OCI-LY7 (cell line): ENCODE measurements at regions not wholly inside any gene's neighbourhood (a gene's known extent, or its start where the extent isn't known, plus 50 kb on each side); places are given as distances from the start of the nearest gene placed in this dataset.

ENCODE experiments used
- BruUV-seq: library from RNA; stranded (reverse); fragments of 400-500 nt; replicated peaks from 2 replicates; lab custom pipeline; 2021; lab: Mats Ljungman, UMichigan
- CTCF ChIA-PET: fragments of 300-600 bp; sonication (Branson Sonifier 250); formaldehyde crosslinking; loops from one replicate; lab custom pipeline; 2022; ENCODE audit warnings: antibody characterized with exemption; ENCODE audit not compliant: unreplicated experiment; lab: Charles Lee
- POLR2A ChIA-PET: fragments of 300-600 bp; sonication (Branson Sonifier 250); formaldehyde crosslinking; loops from one replicate; lab custom pipeline; 2022; ENCODE audit warnings: antibody characterized with exemption; lab: Charles Lee
- DNase-seq: peaks from one replicate; pipeline ENCODE4 v3.0.0-alpha.2; 2015; ENCODE audit warnings: low spot score
- H2AFZ ChIP-seq: fragments of 200-600 bp; sonication (generic), shearing (Covaris generic); 2 replicates; pipeline ENCODE4 v1.6.1; 2014; ENCODE audit warnings: mild to moderate bottlenecking, antibody characterized with exemption, low read length, moderate library complexity
- H3K27ac ChIP-seq: fragments of 200-600 bp; sonication (generic); 2 replicates; pipeline ENCODE4 v1.5.1; 2014; ENCODE audit warnings: mixed run types, low read depth, mild to moderate bottlenecking, moderate library complexity, low read length, inconsistent platforms; ENCODE audit not compliant: poor library complexity, severe bottlenecking
- H3K36me3 ChIP-seq: fragments of 200-600 bp; sonication (generic); 2 replicates; pipeline ENCODE4 v1.6.1; 2014; ENCODE audit warnings: mild to moderate bottlenecking, antibody characterized with exemption, low read length, moderate library complexity, mixed read lengths; ENCODE audit not compliant: insufficient read depth
- H3K4me1 ChIP-seq: fragments of 200-600 bp; sonication (generic); 2 replicates; pipeline ENCODE4 v1.5.1; 2014; ENCODE audit warnings: mild to moderate bottlenecking, low read length; ENCODE audit not compliant: insufficient read depth, poor library complexity, severe bottlenecking
- H3K4me2 ChIP-seq: fragments of 200-600 bp; sonication (generic); 2 replicates; pipeline ENCODE4 v1.6.1; 2014; ENCODE audit warnings: mild to moderate bottlenecking, low read length
- H3K4me3 ChIP-seq: fragments of 200-600 bp; sonication (generic); 2 replicates; pipeline ENCODE4 v1.5.1; 2014; ENCODE audit warnings: mild to moderate bottlenecking, low read depth, low read length; ENCODE audit not compliant: poor library complexity, severe bottlenecking
- H3K79me2 ChIP-seq: fragments of 200-600 bp; sonication (generic); 2 replicates; pipeline ENCODE4 v1.6.1; 2016; ENCODE audit warnings: low read depth, mild to moderate bottlenecking, low read length, moderate library complexity, mixed read lengths; ENCODE audit not compliant: insufficient read depth
- H3K9me2 ChIP-seq: fragments of 200-600 bp; sonication (generic); 2 replicates; pipeline ENCODE4 v1.6.1; 2016; ENCODE audit warnings: mild to moderate bottlenecking, low read length, mixed read lengths; ENCODE audit not compliant: insufficient read depth
- H3K9me3 ChIP-seq: fragments of 200-600 bp; sonication (generic); 2 replicates; pipeline ENCODE4 v1.6.1; 2014; ENCODE audit warnings: mild to moderate bottlenecking, mixed run types, low read length, mixed read lengths
- H4K20me1 ChIP-seq: fragments of 200-600 bp; sonication (generic); 2 replicates; pipeline ENCODE4 v1.6.1; 2014; ENCODE audit warnings: mild to moderate bottlenecking, antibody characterized with exemption, low read length, moderate library complexity, mixed read lengths; ENCODE audit not compliant: insufficient read depth
- EZH2phosphoT487 ChIP-seq: fragments of 200-600 bp; sonication (generic); IDR thresholded peaks from 2 replicates; pipeline ENCODE4 v1.6.1; 2018; ENCODE audit warnings: low read depth, borderline replicate concordance, mild to moderate bottlenecking, mixed run types, antibody characterized with exemption, low read length, moderate library complexity, mixed read lengths
- intact Hi-C: fragments of 100-400 bp; cut with micrococcal nuclease; formaldehyde crosslinking; loops from one replicate; pipeline ENCODE4 v1.10.0; 2022; ENCODE audit not compliant: unreplicated experiment
- TF ChIP-seq, protein P1 (sequence below): fragments of 200-600 bp; sonication (generic); conservative IDR thresholded peaks from 2 replicates; pipeline ENCODE4 v1.5.1; 2014; ENCODE audit warnings: mild to moderate bottlenecking, antibody characterized with exemption, low read length, moderate library complexity, mixed read lengths

DNA sequence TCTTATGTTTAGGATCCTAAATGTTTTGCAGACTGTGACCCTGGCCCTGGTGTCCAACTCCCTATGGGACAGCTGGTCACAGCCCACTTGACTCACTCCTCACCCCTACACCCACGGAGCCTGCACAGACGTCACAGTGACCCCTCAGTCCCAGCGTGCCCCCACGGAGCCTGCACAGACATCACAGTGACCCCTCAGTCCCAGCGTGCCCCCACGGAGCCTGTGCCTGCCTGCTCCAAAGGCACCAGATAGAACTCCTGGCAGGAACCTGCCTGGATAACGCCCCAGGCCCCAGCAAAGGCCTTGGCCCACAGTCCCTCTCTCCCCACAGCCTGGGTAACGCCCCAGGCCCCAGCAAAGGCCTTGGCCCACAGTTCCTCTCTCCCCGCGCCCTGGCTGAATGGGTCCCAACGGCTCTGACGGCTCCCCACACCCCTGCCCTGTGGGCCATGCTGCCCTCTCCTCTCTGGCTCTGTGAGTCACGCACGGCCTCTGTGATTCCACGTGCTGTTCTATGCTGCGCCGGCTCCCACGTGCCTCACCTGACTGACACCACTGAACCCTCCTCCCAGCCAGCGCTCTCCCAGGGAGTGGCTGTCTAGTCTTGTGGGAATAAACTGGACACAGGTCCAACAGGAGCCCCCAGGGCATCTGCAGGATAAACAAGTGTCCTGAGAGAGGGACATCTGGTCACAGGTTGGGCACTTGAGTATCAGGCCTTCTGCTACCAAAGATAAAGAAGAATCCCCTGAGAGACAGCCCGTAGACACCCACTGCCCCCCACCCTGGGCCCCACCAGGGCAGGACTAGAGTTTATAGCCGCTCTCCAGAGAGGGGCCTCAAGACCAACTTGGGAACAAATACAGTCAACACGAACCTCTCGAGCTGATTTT lies 250.3 kb downstream of the BRD1 start:
- no peaks in the 10 kb centered on the region for H3K9me2 ChIP-seq
- no peak for TF ChIP-seq EZH2phosphoT487
- TF ChIP-seq, protein P1, sequence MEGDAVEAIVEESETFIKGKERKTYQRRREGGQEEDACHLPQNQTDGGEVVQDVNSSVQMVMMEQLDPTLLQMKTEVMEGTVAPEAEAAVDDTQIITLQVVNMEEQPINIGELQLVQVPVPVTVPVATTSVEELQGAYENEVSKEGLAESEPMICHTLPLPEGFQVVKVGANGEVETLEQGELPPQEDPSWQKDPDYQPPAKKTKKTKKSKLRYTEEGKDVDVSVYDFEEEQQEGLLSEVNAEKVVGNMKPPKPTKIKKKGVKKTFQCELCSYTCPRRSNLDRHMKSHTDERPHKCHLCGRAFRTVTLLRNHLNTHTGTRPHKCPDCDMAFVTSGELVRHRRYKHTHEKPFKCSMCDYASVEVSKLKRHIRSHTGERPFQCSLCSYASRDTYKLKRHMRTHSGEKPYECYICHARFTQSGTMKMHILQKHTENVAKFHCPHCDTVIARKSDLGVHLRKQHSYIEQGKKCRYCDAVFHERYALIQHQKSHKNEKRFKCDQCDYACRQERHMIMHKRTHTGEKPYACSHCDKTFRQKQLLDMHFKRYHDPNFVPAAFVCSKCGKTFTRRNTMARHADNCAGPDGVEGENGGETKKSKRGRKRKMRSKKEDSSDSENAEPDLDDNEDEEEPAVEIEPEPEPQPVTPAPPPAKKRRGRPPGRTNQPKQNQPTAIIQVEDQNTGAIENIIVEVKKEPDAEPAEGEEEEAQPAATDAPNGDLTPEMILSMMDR: no peak
- no TSS peak for BruUV-seq
- no peak overlapping the region for H3K27ac ChIP-seq
- H2AFZ ChIP-seq: no peak overlapping the region
- no peak for DNase-seq
- no peak overlapping the region for H3K4me2 ChIP-seq
- peaks cover 11% of the 10 kb centered on the region; the same call in 1 of the 2 replicates for H3K9me3 ChIP-seq
- intact Hi-C loops: no loop called here
- no peaks in the 10 kb centered on the region for H3K4me1 ChIP-seq
- no peaks in the 10 kb centered on the region for H3K79me2 ChIP-seq
- H4K20me1 ChIP-seq: no peaks in the 10 kb centered on the region
- CTCF ChIA-PET: no interaction called here
- H3K36me3 ChIP-seq: no peaks in the 10 kb centered on the region
- POLR2A ChIA-PET: no interaction called here
- no peak overlapping the region for H3K4me3 ChIP-seq

DNA sequence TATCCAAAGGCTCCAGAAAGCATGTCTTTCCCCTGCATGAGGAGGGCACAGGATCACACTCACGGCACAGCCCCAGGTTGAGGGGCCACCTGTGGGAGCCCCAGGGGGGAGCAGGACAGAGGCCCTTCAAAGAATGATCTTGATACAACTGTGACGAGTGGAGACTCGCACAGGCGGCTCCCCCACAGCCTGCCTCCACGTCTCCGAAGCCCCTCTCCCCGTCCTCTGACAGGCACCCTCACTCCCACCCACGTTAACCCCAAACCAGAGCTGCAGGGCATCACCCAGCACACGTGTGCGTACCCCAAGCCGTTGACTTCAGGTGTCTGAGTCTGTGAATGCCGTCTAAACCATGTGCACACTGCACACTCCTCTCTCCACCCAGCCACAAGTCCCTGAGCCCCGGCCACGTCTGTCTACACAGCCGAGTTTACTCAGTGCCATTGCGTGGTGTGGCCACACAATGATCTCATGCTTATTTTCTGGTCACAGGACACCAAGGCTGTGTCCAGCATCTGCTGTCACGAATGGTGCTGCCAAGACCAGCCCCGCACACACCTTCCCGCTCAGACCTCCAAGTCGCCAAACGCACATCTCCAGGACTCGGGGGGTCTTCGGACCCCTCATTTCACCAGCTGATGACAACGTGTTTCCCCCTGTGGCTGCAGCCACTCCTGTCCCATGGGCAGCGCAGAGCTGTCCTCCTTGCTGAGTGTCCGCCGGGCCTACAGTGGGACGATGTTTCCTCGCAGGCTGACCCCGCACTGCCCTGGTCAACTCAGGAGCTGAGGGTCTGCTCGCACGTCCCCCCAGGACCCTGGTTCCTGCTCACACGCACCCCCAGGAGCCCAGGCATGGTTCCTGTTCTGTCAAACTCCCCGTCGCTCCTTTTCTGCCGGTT lies 251.2 kb downstream of the BRD1 start:
- Histone ChIP-seq H3K79me2 (no peaks in the 10 kb centered on the region), H3K4me3 (no peak overlapping the region), H3K4me1 (no peaks in the 10 kb centered on the region), H3K9me3 (peaks cover 11% of the 10 kb centered on the region; the same call in 1 of the 2 replicates), H2AFZ (no peak overlapping the region), H3K9me2 (no peaks in the 10 kb centered on the region), H3K36me3 (no peaks in the 10 kb centered on the region), H4K20me1 (no peaks in the 10 kb centered on the region), H3K27ac (no peak overlapping the region), H3K4me2 (no peak overlapping the region)
- CTCF ChIA-PET: no interaction called here
- POLR2A ChIA-PET: no interaction called here
- intact Hi-C loops: no loop called here
- no peak for TF ChIP-seq EZH2phosphoT487
- TF ChIP-seq, protein P1: no peak
- no peak for DNase-seq
- no TSS peak for BruUV-seq
